ENCODE measurements at regions not wholly inside any gene's neighbourhood (a gene's known extent, or its start where the extent isn't known, plus 50 kb on each side); places are given as distances from the start of the nearest gene placed in this dataset.
"Not testable (repeated sequence)": the region's sequence is repeated elsewhere in the genome, so short reads cannot be mapped to it uniquely, and the experiment has no call there.

DNA sequence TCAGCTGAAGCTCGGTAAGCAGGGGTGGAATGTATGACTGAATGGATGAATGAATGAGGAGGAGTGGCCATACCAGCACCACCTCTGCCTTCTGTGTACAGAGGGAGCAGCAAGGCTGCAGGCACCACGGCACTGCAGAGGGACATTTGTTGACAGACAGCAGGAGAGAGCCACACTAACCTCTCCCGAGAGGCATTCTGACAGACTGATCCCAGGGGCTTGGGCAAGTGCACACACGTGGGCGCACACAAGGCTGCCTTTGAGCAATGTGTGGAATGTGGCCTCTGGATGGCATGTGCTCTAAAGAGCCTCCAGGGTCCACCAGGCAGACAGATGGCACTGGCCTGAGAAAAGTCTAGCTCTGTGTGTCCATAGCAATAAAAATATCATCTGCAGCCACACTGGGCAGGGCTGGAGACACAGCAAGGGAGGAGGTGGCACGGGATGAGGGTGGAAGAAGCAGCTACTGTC is 111.8 kb downstream of the ACTL7B start:
- TF ChIP-seq, protein P1, sequence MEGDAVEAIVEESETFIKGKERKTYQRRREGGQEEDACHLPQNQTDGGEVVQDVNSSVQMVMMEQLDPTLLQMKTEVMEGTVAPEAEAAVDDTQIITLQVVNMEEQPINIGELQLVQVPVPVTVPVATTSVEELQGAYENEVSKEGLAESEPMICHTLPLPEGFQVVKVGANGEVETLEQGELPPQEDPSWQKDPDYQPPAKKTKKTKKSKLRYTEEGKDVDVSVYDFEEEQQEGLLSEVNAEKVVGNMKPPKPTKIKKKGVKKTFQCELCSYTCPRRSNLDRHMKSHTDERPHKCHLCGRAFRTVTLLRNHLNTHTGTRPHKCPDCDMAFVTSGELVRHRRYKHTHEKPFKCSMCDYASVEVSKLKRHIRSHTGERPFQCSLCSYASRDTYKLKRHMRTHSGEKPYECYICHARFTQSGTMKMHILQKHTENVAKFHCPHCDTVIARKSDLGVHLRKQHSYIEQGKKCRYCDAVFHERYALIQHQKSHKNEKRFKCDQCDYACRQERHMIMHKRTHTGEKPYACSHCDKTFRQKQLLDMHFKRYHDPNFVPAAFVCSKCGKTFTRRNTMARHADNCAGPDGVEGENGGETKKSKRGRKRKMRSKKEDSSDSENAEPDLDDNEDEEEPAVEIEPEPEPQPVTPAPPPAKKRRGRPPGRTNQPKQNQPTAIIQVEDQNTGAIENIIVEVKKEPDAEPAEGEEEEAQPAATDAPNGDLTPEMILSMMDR (IDR thresholded peaks at IDR 0.05; ENCODE audit: unreplicated experiment): no peak
- peaks cover 23% of the 10 kb centered on the region for H3K27me3 Mint-ChIP-seq
- H3K4me1 Mint-ChIP-seq (ENCODE audit: low read depth): peaks cover 2% of the 10 kb centered on the region
- peaks cover 3% of the 10 kb centered on the region for H3K9me3 Mint-ChIP-seq (ENCODE audit: low read depth)
- H3K36me3 Mint-ChIP-seq (ENCODE audit: insufficient read depth): no peaks in the 10 kb centered on the region
- DNase-seq (ENCODE audit: low spot score, unreplicated experiment): no peak
- H3K4me3 Mint-ChIP-seq (ENCODE audit: low read depth): no peak overlapping the region
- H3K27ac Mint-ChIP-seq: no peak overlapping the region

DNA sequence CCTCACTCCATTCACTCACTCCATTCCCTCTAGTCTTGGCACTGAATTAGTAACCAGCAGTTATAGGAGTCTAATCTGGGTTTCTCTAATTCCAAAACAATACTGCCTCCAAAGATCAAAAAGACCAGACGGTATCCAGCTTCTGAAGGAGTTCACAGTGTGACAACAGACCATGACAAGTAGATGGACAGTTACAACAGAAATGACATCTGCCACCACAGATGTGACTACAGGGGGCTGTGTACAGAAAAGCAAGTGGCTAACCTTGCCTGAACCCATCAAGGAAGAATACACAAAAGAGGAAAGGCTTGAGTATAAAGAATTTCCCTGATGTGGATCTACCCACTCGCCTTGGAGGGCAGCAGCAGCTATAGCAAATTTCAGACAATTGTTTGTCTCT is 112.4 kb downstream of the ACTL7B start:
- no peak for DNase-seq (ENCODE audit: low spot score, unreplicated experiment)
- no peak overlapping the region for H3K4me3 Mint-ChIP-seq (ENCODE audit: low read depth)
- no peaks in the 10 kb centered on the region for H3K36me3 Mint-ChIP-seq (ENCODE audit: insufficient read depth)
- H3K4me1 Mint-ChIP-seq (ENCODE audit: low read depth): peaks cover 2% of the 10 kb centered on the region
- no peak overlapping the region for H3K27ac Mint-ChIP-seq
- H3K9me3 Mint-ChIP-seq (ENCODE audit: low read depth): peaks cover 3% of the 10 kb centered on the region
- H3K27me3 Mint-ChIP-seq: peaks cover 20% of the 10 kb centered on the region
- TF ChIP-seq, protein P1 (IDR thresholded peaks at IDR 0.05; ENCODE audit: unreplicated experiment): no peak

DNA sequence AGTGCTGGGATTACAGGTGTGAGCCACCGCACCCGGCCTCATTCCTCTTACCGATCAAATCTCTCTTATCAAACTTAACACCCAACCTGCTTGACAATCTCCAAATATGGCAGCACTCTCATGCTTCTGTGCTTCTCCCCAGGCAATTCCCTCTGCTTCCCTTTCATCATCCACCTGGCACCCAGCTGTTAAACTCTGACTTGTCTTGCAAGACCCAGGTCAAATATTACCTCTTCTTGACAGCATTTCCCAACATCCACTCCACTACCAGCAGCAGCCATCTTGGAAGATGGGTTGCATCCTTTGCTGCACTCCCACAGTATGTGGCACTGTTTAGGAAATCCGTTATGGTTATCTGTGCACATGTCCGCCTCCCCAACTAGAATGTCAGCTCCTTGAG is 113.6 kb downstream of the ACTL7B start:
- DNase-seq (ENCODE audit: low spot score, unreplicated experiment): no peak
- Mint-ChIP-seq H3K4me3 (ENCODE audit: low read depth) (no peak overlapping the region), H3K27ac (no peak overlapping the region), H3K9me3 (ENCODE audit: low read depth) (peaks cover 5% of the 10 kb centered on the region), H3K36me3 (ENCODE audit: insufficient read depth) (no peaks in the 10 kb centered on the region), H3K4me1 (ENCODE audit: low read depth) (peaks cover 2% of the 10 kb centered on the region), H3K27me3 (peaks cover 16% of the 10 kb centered on the region)
- TF ChIP-seq, protein P1 (IDR thresholded peaks at IDR 0.05; ENCODE audit: unreplicated experiment): no peak

DNA sequence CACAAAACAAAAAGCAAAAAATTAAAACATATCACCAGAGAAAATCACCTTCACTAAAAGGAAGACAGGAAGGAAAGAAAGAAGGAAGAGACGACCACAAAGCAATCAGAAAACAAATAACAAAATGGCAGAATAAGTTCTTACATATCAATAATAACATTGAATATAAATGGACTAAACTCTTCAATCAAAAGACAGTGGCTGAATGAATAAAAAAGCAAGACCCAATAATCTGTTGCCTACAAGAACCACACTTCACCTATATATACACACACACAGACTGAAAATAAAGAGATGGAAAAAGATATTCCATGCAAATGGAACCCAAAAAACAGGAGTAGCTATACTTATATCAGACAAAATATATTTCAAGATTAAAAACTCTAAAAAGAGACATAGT is 124.5 kb downstream of the ACTL7B start:
- H3K4me1 Mint-ChIP-seq (ENCODE audit: low read depth); H3K4me3 Mint-ChIP-seq (ENCODE audit: low read depth); H3K36me3 Mint-ChIP-seq (ENCODE audit: insufficient read depth); H3K27me3 Mint-ChIP-seq; DNase-seq (ENCODE audit: low spot score, unreplicated experiment); H3K27ac Mint-ChIP-seq: not testable (repeated sequence)
- peaks cover 22% of the 10 kb centered on the region for H3K9me3 Mint-ChIP-seq (ENCODE audit: low read depth)

DNA sequence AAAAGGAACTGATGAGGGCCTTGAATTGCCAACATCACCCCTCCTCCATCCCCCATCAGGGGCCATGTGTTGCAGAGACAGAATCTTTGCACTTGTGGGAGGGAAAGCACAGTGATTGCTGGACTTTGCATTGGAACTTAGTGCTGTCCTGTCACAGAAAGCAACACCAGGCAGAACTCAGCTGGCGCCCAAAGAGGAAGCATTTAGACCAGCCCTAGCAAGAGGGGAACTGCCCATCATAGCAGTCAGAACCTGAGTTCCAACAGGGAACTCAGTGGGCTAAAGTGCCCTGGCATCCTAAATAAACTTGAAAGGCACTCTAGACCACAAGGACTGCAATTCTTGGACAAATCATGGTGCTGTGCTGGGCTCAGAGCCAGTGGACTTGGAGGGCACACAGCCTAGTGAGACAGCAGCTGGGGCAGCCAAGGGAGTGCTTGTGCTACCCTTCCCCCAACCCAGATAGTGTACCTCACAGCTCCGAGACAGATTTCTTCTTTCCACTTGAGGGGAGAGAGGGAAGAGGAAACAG is 128.1 kb downstream of the ACTL7B start:
- TF ChIP-seq, protein P1 (IDR thresholded peaks at IDR 0.05; ENCODE audit: unreplicated experiment): no peak
- H3K36me3 Mint-ChIP-seq (ENCODE audit: insufficient read depth): no peaks in the 10 kb centered on the region
- no peak overlapping the region for H3K27ac Mint-ChIP-seq
- H3K4me3 Mint-ChIP-seq (ENCODE audit: low read depth): no peak overlapping the region
- H3K9me3 Mint-ChIP-seq (ENCODE audit: low read depth): peaks cover 10% of the 10 kb centered on the region
- DNase-seq (ENCODE audit: low spot score, unreplicated experiment): no peak
- peaks cover 29% of the 10 kb centered on the region for H3K27me3 Mint-ChIP-seq
- H3K4me1 Mint-ChIP-seq (ENCODE audit: low read depth): no peaks in the 10 kb centered on the region

DNA sequence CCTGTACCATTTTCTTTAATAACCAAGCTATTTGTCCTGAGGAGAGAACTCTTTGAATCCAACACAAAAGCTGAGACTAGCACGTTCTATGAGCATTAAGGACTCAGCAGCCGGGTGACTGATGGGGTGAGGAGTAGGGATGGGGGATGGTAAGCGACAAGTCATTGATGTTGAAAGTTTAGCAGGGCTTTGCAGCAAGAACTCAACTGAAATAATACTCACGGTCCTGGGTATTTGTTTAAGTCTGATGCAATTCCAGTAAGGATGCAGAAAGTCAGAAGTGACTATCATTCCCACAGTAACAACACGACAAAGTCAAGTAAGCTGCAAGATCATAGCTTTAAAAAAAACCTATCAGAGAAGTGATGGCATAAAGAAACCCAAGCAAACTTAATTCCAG is 131.1 kb downstream of the ACTL7B start:
- Mint-ChIP-seq H3K36me3 (ENCODE audit: insufficient read depth) (no peaks in the 10 kb centered on the region), H3K4me1 (ENCODE audit: low read depth) (no peaks in the 10 kb centered on the region), H3K27ac (no peak overlapping the region), H3K4me3 (ENCODE audit: low read depth) (no peak overlapping the region), H3K9me3 (ENCODE audit: low read depth) (no peaks in the 10 kb centered on the region), H3K27me3 (peaks cover 47% of the 10 kb centered on the region)
- no peak for DNase-seq (ENCODE audit: low spot score, unreplicated experiment)
- TF ChIP-seq, protein P1 (IDR thresholded peaks at IDR 0.05; ENCODE audit: unreplicated experiment): no peak
